Caco-2 (cell line): ENCODE measurements at regions not wholly inside any gene's neighbourhood (a gene's known extent, or its start where the extent isn't known, plus 50 kb on each side); places are given as distances from the start of the nearest gene placed in this dataset.

Source experiments
- BruUV-seq: library from RNA; stranded (reverse); fragments of 400-500 nt; replicated peaks from 2 replicates; lab custom pipeline; 2021; lab: Mats Ljungman, UMichigan
- CTCF ChIA-PET: fragments of 300-600 bp; sonication (Branson Sonifier 250); formaldehyde crosslinking; loops from one replicate; lab custom pipeline; 2022; ENCODE audit warnings: antibody characterized with exemption; lab: Charles Lee
- POLR2A ChIA-PET: fragments of 300-600 bp; sonication (Branson Sonifier 250); formaldehyde crosslinking; loops from one replicate; lab custom pipeline; 2022; ENCODE audit warnings: antibody characterized with exemption; lab: Charles Lee
- DNase-seq, 2 experiments: peaks; one replicate each; pipeline versions ENCODE4 v3.0.0 to v3.0.0-alpha.2; 2020 to 2022
- H3K27me3 ChIP-seq: replicated peaks from 2 replicates; pipeline ENCODE4 v1.6.0; 2011; ENCODE audit warnings: low read length; ENCODE audit not compliant: control insufficient read depth, insufficient read depth
- H3K36me3 ChIP-seq: 2 replicates; pipeline ENCODE4 v1.5.1; 2011; ENCODE audit warnings: low read length; ENCODE audit not compliant: control insufficient read depth, insufficient read depth
- H3K4me1 ChIP-seq: fragments of 250-450 bp; sonication (Bioruptor Pico); 2 replicates; pipeline ENCODE4 v1.5.1; 2020; ENCODE audit warnings: mild to moderate bottlenecking
- H3K4me3 ChIP-seq: 2 replicates; pipeline ENCODE4 v1.5.1; 2011; ENCODE audit warnings: low read depth, mild to moderate bottlenecking, control low read depth, low read length
- H3K9me3 ChIP-seq: fragments of 250-450 bp; sonication (Bioruptor Pico); 2 replicates; pipeline ENCODE4 v1.5.1; 2020; ENCODE audit warnings: mild to moderate bottlenecking, moderate library complexity
- H3K27ac Mint-ChIP-seq: one replicate; pipeline ENCODE4 v1.8.0; 2022; ENCODE audit warnings: mixed read lengths; ENCODE audit not compliant: unreplicated experiment
- H3K27me3 Mint-ChIP-seq: one replicate; pipeline ENCODE4 v1.8.0; 2022; ENCODE audit warnings: mixed read lengths; ENCODE audit not compliant: insufficient read depth, unreplicated experiment
- H3K36me3 Mint-ChIP-seq: one replicate; pipeline ENCODE4 v1.8.0; 2022; ENCODE audit warnings: mild to moderate bottlenecking, mixed read lengths; ENCODE audit not compliant: insufficient read depth, unreplicated experiment
- H3K4me1 Mint-ChIP-seq: one replicate; pipeline ENCODE4 v1.8.0; 2022; ENCODE audit warnings: low read depth, mixed read lengths; ENCODE audit not compliant: unreplicated experiment
- H3K4me3 Mint-ChIP-seq: one replicate; pipeline ENCODE4 v1.8.0; 2022; ENCODE audit warnings: mild to moderate bottlenecking, moderate library complexity, mixed read lengths; ENCODE audit not compliant: unreplicated experiment
- H3K9me3 Mint-ChIP-seq: one replicate; pipeline ENCODE4 v1.8.0; 2022; ENCODE audit warnings: mixed read lengths; ENCODE audit not compliant: unreplicated experiment
- intact Hi-C: fragments of 100-400 bp; cut with micrococcal nuclease; formaldehyde crosslinking; loops from one replicate; pipeline ENCODE4 v1.10.0; 2022; ENCODE audit not compliant: unreplicated experiment
- TF ChIP-seq, protein P1 (sequence below), 2 experiments: fragments of 200-600 bp in 1 of 2; IDR thresholded peaks; 1 replicate in 1 of 2; 2 replicates in 1 of 2; pipeline versions ENCODE4 v1.5.1 to v1.8.0; 2011 to 2022; ENCODE audit warnings: antibody characterized with exemption in 1 of 2, control low read depth in 1 of 2, inconsistent platforms in 1 of 2, low read depth in 1 of 2, low read length in 1 of 2, mild to moderate bottlenecking in 1 of 2, moderate library complexity in 1 of 2; ENCODE audit not compliant: insufficient read depth in 1 of 2, severe bottlenecking in 1 of 2, unreplicated experiment in 1 of 2

DNA sequence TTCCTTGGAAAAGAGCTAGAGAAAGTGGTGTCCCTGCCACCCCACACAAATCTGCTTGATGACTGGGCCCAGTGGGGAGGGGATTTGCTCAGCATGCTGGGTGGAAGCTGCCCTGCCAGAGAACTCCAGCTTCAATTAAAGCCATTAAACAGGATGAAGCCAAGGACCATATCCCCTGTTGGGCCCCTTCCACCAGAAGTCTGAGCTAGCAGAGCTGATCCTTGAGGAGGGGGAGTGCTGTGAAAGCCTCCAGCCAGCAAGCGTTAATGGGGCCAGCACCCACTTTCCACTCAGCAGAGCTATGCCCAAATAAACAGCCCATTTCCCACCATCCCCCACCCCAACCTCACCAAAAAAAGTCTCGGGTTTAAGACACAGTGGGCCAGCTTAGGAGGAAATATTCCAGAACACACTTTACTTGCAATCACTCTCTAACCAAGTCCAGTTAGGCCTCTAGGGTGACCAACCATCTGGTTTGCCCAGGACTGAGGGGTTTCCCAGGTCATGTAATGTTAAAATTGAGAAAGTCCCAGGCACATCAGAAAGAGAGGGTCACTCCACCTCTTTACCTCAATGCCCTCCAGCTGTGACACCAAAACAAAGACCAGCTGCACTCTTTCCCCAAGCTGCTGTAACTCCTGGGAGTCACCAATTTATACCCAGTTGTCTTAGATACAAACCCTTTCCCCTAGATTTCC, 132.3 kb downstream of the FOXI3 start:
- no TSS peak for BruUV-seq
- ChIA-PET POLR2A (no interaction called here), CTCF (interaction anchor here (0.6 to 1.1 kb wide), 2 partner anchors 10 to 134 kb away, joined by 3 read pairs; no protein-coding TSS in a partner anchor)
- TF ChIP-seq, protein P1, sequence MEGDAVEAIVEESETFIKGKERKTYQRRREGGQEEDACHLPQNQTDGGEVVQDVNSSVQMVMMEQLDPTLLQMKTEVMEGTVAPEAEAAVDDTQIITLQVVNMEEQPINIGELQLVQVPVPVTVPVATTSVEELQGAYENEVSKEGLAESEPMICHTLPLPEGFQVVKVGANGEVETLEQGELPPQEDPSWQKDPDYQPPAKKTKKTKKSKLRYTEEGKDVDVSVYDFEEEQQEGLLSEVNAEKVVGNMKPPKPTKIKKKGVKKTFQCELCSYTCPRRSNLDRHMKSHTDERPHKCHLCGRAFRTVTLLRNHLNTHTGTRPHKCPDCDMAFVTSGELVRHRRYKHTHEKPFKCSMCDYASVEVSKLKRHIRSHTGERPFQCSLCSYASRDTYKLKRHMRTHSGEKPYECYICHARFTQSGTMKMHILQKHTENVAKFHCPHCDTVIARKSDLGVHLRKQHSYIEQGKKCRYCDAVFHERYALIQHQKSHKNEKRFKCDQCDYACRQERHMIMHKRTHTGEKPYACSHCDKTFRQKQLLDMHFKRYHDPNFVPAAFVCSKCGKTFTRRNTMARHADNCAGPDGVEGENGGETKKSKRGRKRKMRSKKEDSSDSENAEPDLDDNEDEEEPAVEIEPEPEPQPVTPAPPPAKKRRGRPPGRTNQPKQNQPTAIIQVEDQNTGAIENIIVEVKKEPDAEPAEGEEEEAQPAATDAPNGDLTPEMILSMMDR (IDR thresholded peaks at IDR 0.05; ENCODE audit: insufficient read depth in 1 of 2, low read depth in 1 of 2, low read length in 1 of 2, severe bottlenecking in 1 of 2, unreplicated experiment in 1 of 2), result no peak
- Mint-ChIP-seq H3K36me3 (no peaks in the 10 kb centered on the region), H3K27ac (no peak overlapping the region), H3K9me3 (no peaks in the 10 kb centered on the region), H3K27me3 (peaks cover 5% of the 10 kb centered on the region), H3K4me1 (peaks cover 7% of the 10 kb centered on the region), H3K4me3 (no peak overlapping the region)
- intact Hi-C loops, result no loop called here
- Histone ChIP-seq H3K4me1 (no peaks in the 10 kb centered on the region), H3K4me3 (no peak overlapping the region), H3K9me3 (0 out of 2 replicates have a peak, but pooled peaks cover 3% of the 10 kb centered on the region), H3K27me3 (no peaks in the 10 kb centered on the region), H3K36me3 (no peaks in the 10 kb centered on the region)
- DNase-seq, result no peak

DNA sequence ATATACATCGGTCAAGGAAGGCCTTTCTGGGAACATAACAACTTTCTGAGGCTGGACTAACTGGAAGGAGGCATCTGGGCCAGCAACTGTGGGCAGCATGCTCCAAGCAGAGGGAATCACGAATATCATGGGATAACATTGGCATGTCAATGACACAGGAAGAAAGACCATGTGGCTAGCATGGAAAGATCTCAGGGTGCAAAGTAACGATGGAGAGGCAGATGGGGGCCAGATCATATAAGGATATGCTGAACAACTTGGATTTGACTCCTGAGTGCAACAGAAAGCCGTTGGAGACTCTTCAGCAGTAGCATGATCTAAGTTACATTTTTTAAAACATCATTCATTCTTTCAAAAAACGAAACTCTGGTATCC, 133.6 kb downstream of the FOXI3 start:
- intact Hi-C loops, result no loop called here
- Mint-ChIP-seq H3K36me3 (no peaks in the 10 kb centered on the region), H3K27ac (no peak overlapping the region), H3K9me3 (no peaks in the 10 kb centered on the region), H3K27me3 (no peaks in the 10 kb centered on the region), H3K4me3 (no peak overlapping the region), H3K4me1 (peaks cover 7% of the 10 kb centered on the region)
- Histone ChIP-seq H3K27me3 (no peaks in the 10 kb centered on the region), H3K4me3 (no peak overlapping the region), H3K4me1 (no peaks in the 10 kb centered on the region), H3K36me3 (no peaks in the 10 kb centered on the region), H3K9me3 (no peaks in the 10 kb centered on the region)
- CTCF ChIA-PET, result no interaction called here
- POLR2A ChIA-PET, result no interaction called here
- TF ChIP-seq, protein P1 (IDR thresholded peaks at IDR 0.05; ENCODE audit: insufficient read depth in 1 of 2, low read depth in 1 of 2, low read length in 1 of 2, severe bottlenecking in 1 of 2, unreplicated experiment in 1 of 2), result no peak
- no peak for DNase-seq
- no TSS peak for BruUV-seq

DNA sequence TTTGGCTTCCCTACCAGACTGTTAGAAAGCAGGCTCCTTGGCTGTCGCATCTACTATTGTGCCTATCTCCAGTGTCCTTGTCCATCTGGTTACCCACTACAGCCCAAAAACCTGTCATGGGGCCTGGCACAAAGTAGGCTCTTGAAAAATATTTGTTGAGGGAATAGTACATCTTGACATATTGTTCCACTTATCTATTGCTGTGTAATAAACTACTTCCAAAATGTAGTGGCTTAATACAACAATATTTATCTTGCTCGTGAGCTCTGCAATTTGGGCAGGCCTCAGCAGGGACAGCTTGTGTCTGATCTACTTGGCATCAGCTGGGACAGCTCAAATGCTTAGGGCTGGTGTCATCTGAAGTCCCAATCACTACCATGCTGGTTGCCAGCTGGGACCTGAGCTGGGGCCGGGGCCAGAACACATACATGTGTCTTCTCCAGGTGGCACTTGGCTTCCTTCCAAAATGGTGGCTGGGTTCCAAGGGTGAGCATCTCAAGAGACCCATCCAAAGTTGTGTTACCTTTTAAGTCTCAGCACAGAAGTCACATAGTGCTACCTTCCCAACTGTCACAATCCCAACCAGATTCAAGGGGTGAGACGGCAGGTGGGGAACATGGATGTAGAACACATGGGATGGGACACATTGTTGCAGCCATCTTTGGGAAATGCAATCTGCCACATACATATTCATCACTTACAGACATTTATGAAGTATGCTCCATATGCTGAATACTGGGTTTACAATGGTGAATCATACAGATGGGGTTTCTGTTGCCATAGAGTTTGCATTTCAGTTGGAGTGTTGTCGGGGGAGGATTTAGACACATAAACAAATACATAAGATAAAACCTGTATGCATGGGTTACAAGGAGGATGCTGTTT, 134.2 kb downstream of the FOXI3 start:
- no TSS peak for BruUV-seq
- no peaks in the 10 kb centered on the region for H3K9me3 ChIP-seq
- CTCF ChIA-PET, result no interaction called here
- peaks cover 7% of the 10 kb centered on the region for H3K4me1 Mint-ChIP-seq
- H3K9me3 Mint-ChIP-seq, result no peaks in the 10 kb centered on the region
- no peak overlapping the region for H3K27ac Mint-ChIP-seq
- no peaks in the 10 kb centered on the region for H3K27me3 ChIP-seq
- no peak for DNase-seq
- no peaks in the 10 kb centered on the region for H3K36me3 Mint-ChIP-seq
- POLR2A ChIA-PET, result no interaction called here
- no peaks in the 10 kb centered on the region for H3K4me1 ChIP-seq
- TF ChIP-seq, protein P1 (IDR thresholded peaks at IDR 0.05; ENCODE audit: insufficient read depth in 1 of 2, low read depth in 1 of 2, low read length in 1 of 2, severe bottlenecking in 1 of 2, unreplicated experiment in 1 of 2), result no peak
- intact Hi-C loops, result no loop called here
- no peaks in the 10 kb centered on the region for H3K36me3 ChIP-seq
- H3K4me3 Mint-ChIP-seq, result no peak overlapping the region
- no peaks in the 10 kb centered on the region for H3K27me3 Mint-ChIP-seq
- H3K4me3 ChIP-seq, result no peak overlapping the region
